SK-N-SH (cell line): ENCODE measurements at regions not wholly inside any gene's neighbourhood (a gene's known extent, or its start where the extent isn't known, plus 50 kb on each side); places are given as distances from the start of the nearest gene placed in this dataset.

Experiments
- CTCF ChIA-PET: fragments of 300-600, 350-600 bp; formaldehyde crosslinking; extraction: SDS; loops from one replicate; lab custom pipeline; 2021; lab: Yijun Ruan, JAX
- POLR2A ChIA-PET: fragments of 350-600 bp; sonication (Branson Sonifier 250); formaldehyde crosslinking; extraction: SDS; loops from one replicate; lab custom pipeline; 2020; ENCODE audit warnings: antibody characterized with exemption, inconsistent platforms; lab: Yijun Ruan, JAX
- DNase-seq: peaks from one replicate; pipeline ENCODE4 v3.0.0; 2012
- H2AFZ ChIP-seq: fragments of 200-600 bp; sonication (generic); 2 replicates; pipeline ENCODE4 v1.8.1; 2016; ENCODE audit warnings: antibody characterized with exemption, mild to moderate bottlenecking, low read depth
- H3F3A ChIP-seq: fragments of 200-600 bp; sonication (generic); replicated peaks from 2 replicates; pipeline ENCODE3; 2016; ENCODE audit warnings: antibody characterized with exemption, mild to moderate bottlenecking; ENCODE audit not compliant: insufficient read depth
- H3K27ac ChIP-seq, 2 experiments: fragments of 200-500 bp in 1 of 2; fragments of 200-600 bp in 1 of 2; sonication (Bioruptor generic) in 1 of 2; sonication (generic), shearing (Covaris generic) in 1 of 2; 2 replicates each; pipeline versions ENCODE4 v1.5.1 to v1.6.1; 2014 to 2016; ENCODE audit warnings: low read depth in 2 of 2, inconsistent platforms in 1 of 2, low read length in 1 of 2, mild to moderate bottlenecking in 1 of 2, mixed read lengths in 1 of 2
- H3K27me3 ChIP-seq: fragments of 200-600 bp; sonication (generic), shearing (Covaris generic); 2 replicates; pipeline ENCODE4 v1.6.1; 2016; ENCODE audit warnings: mixed run types; ENCODE audit not compliant: insufficient read depth
- H3K36me3 ChIP-seq, 2 experiments: fragments of 200-500 bp in 1 of 2; fragments of 200-600 bp in 1 of 2; sonication (Bioruptor generic) in 1 of 2; sonication (generic) in 1 of 2; replicated peaks in 1 of 2; 2 replicates each; pipeline versions ENCODE3 to v1.5.1; 2014 to 2016; ENCODE audit warnings: low read length in 1 of 2, mild to moderate bottlenecking in 1 of 2; ENCODE audit not compliant: insufficient read depth in 2 of 2, control insufficient read depth in 1 of 2
- H3K4me1 ChIP-seq, 2 experiments: fragments of 200-500 bp in 1 of 2; fragments of 200-600 bp in 1 of 2; sonication (Bioruptor generic) in 1 of 2; sonication (generic), shearing (Covaris generic) in 1 of 2; 2 replicates each; pipeline versions ENCODE4 v1.5.1 to v1.6.1; 2014 to 2016; ENCODE audit warnings: low read depth in 1 of 2, low read length in 1 of 2, mixed run types in 1 of 2; ENCODE audit not compliant: insufficient read depth in 2 of 2, control insufficient read depth in 1 of 2
- H3K4me2 ChIP-seq: fragments of 200-600 bp; sonication (generic), shearing (Covaris generic); 2 replicates; pipeline ENCODE4 v1.6.1; 2017; ENCODE audit warnings: mixed run types
- H3K4me3 ChIP-seq, 2 experiments: fragments of 200-500 bp in 1 of 2; fragments of 200-600 bp in 1 of 2; sonication (Bioruptor generic) in 1 of 2; sonication (generic), shearing (Covaris generic) in 1 of 2; 2 replicates each; pipeline versions ENCODE4 v1.5.1 to v1.8.1; 2014 to 2016; ENCODE audit warnings: low read depth in 2 of 2, inconsistent platforms in 1 of 2, low read length in 1 of 2, mild to moderate bottlenecking in 1 of 2, mixed read lengths in 1 of 2, moderate library complexity in 1 of 2
- H3K79me2 ChIP-seq: fragments of 200-600 bp; sonication (generic); 2 replicates; pipeline ENCODE4 v1.8.1; 2017; ENCODE audit warnings: mild to moderate bottlenecking; ENCODE audit not compliant: insufficient read depth
- H3K9ac ChIP-seq: fragments of 200-600 bp; sonication (generic); 2 replicates; pipeline ENCODE4 v1.6.1; 2017; ENCODE audit warnings: mixed run types
- H3K9me2 ChIP-seq: fragments of 200-600 bp; sonication (generic); 2 replicates; pipeline ENCODE4 v1.6.1; 2017; ENCODE audit warnings: mixed run types
- H3K9me3 ChIP-seq: fragments of 200-600 bp; sonication (generic); 2 replicates; pipeline ENCODE4 v1.6.1; 2017; ENCODE audit warnings: mixed run types, mild to moderate bottlenecking, moderate library complexity
- H4K20me1 ChIP-seq: fragments of 200-600 bp; sonication (generic); 2 replicates; pipeline ENCODE4 v1.6.1; 2017; ENCODE audit warnings: mild to moderate bottlenecking, mixed run types; ENCODE audit not compliant: insufficient read depth
- ELF1 ChIP-seq: IDR thresholded peaks from 2 replicates; pipeline ENCODE4 v1.4.0; 2012
- EZH2phosphoT487 ChIP-seq: fragments of 200-600 bp; sonication (generic); IDR thresholded peaks from 2 replicates; pipeline ENCODE4 v1.6.1; 2017; ENCODE audit warnings: low read depth, mixed run types, mild to moderate bottlenecking, antibody characterized with exemption, moderate library complexity, borderline replicate concordance
- FOXM1 ChIP-seq: IDR thresholded peaks from 2 replicates; pipeline ENCODE4 v1.4.0; 2012; ENCODE audit warnings: low read depth, mild to moderate bottlenecking
- GABPA ChIP-seq: IDR thresholded peaks from 2 replicates; pipeline ENCODE4 v1.4.0; 2012; ENCODE audit warnings: low read depth, mild to moderate bottlenecking
- NRF1 ChIP-seq: IDR thresholded peaks from 2 replicates; pipeline ENCODE4 v1.6.1; 2012; ENCODE audit warnings: low read depth, mild to moderate bottlenecking, low read length
- RAD21 ChIP-seq: IDR thresholded peaks from 2 replicates; pipeline ENCODE4 v1.6.1; 2012; ENCODE audit warnings: mild to moderate bottlenecking, low read length
- RCOR1 ChIP-seq: fragments of 150-350 bp; IDR thresholded peaks from 2 replicates; pipeline ENCODE4 v1.6.1; 2017; ENCODE audit warnings: antibody characterized with exemption, low read length
- REST ChIP-seq: IDR thresholded peaks from 2 replicates; pipeline ENCODE4 v1.6.1; 2012; ENCODE audit warnings: mild to moderate bottlenecking, low read depth, low read length, moderate library complexity
- RFX5 ChIP-seq: IDR thresholded peaks from 2 replicates; pipeline ENCODE4 v1.6.1; 2012; ENCODE audit warnings: mild to moderate bottlenecking, improper control_type of control experiment, low read length
- SIN3A ChIP-seq: IDR thresholded peaks from 2 replicates; pipeline ENCODE4 v1.6.1; 2012; ENCODE audit warnings: low read depth, mild to moderate bottlenecking, low read length, moderate library complexity, borderline replicate concordance
- TAF1 ChIP-seq: IDR thresholded peaks from 2 replicates; pipeline ENCODE4 v1.6.1; 2012; ENCODE audit warnings: low read depth, mild to moderate bottlenecking, low read length, moderate library complexity, borderline replicate concordance
- TCF12 ChIP-seq: IDR thresholded peaks from 2 replicates; pipeline ENCODE4 v1.4.0; 2012
- TEAD4 ChIP-seq: IDR thresholded peaks from 2 replicates; pipeline ENCODE4 v1.4.0; 2012; ENCODE audit warnings: mild to moderate bottlenecking, borderline replicate concordance; ENCODE audit not compliant: insufficient read depth
- USF1 ChIP-seq: IDR thresholded peaks from 2 replicates; pipeline ENCODE4 v1.4.0; 2012; ENCODE audit warnings: low read depth, borderline replicate concordance
- YY1 ChIP-seq: IDR thresholded peaks from 2 replicates; pipeline ENCODE4 v1.4.0; 2012; ENCODE audit warnings: low read depth, mild to moderate bottlenecking
- WGBS: methylation state at CpG from one replicate; pipeline ENCODE4 v1.1.6; 2017; ENCODE audit warnings: low lambda C conversion rate; 5-methylcytosine and 5-hydroxymethylcytosine counted together
- TF ChIP-seq, protein P1 (sequence below): IDR thresholded peaks from 2 replicates; pipeline ENCODE4 v1.4.0; 2012; ENCODE audit warnings: low read depth, borderline replicate concordance

GRCh38 chr6:71599359-71599758 lies 287.0 kb upstream of the RIMS1 start:
- H3K36me3 ChIP-seq, result no peaks in the 10 kb centered on the region
- POLR2A ChIA-PET, result no interaction called here
- H3F3A ChIP-seq, result no peaks in the 10 kb centered on the region
- no peaks in the 10 kb centered on the region for H3K79me2 ChIP-seq
- no peaks in the 10 kb centered on the region for H3K27me3 ChIP-seq
- H3K27ac ChIP-seq, result no peak overlapping the region
- no peak overlapping the region for H3K4me2 ChIP-seq
- no peaks in the 10 kb centered on the region for H4K20me1 ChIP-seq
- H2AFZ ChIP-seq, result no peak overlapping the region
- no peaks in the 10 kb centered on the region; a peak in 1 of 4 replicates for H3K4me1 ChIP-seq
- CTCF ChIA-PET, result interaction anchor here (2.4 kb wide), 1 partner anchor 22 kb away, joined by 5 read pairs; no protein-coding TSS in a partner anchor
- TF ChIP-seq TEAD4, result no peak
- no peak for TF ChIP-seq FOXM1
- no peak for TF ChIP-seq GABPA
- no peak for TF ChIP-seq YY1
- no peak for DNase-seq
- no peaks in the 10 kb centered on the region for H3K9me3 ChIP-seq
- H3K4me3 ChIP-seq, result no peak overlapping the region
- H3K9ac ChIP-seq, result no peak overlapping the region
- H3K9me2 ChIP-seq, result no peaks in the 10 kb centered on the region

GRCh38 chr6:71602385-71603007 lies 283.9 kb upstream of the RIMS1 start:
- Histone ChIP-seq H4K20me1 (no peaks in the 10 kb centered on the region), H3K27me3 (no peaks in the 10 kb centered on the region), H3K36me3 (no peaks in the 10 kb centered on the region), H3K9me3 (no peaks in the 10 kb centered on the region), H3K9ac (no peak overlapping the region), H2AFZ (no peak overlapping the region), H3F3A (no peaks in the 10 kb centered on the region), H3K4me3 (no peak overlapping the region), H3K9me2 (no peaks in the 10 kb centered on the region), H3K27ac (no peak overlapping the region), H3K79me2 (no peaks in the 10 kb centered on the region), H3K4me2 (no peak overlapping the region), H3K4me1 (no peaks in the 10 kb centered on the region; a peak in 1 of 4 replicates)
- no peak for DNase-seq
- ChIA-PET POLR2A (no interaction called here), CTCF (no interaction called here)
- WGBS, result 45% methylated on average over 2 of the region's 2 CpGs
- TF ChIP-seq, protein P1, sequence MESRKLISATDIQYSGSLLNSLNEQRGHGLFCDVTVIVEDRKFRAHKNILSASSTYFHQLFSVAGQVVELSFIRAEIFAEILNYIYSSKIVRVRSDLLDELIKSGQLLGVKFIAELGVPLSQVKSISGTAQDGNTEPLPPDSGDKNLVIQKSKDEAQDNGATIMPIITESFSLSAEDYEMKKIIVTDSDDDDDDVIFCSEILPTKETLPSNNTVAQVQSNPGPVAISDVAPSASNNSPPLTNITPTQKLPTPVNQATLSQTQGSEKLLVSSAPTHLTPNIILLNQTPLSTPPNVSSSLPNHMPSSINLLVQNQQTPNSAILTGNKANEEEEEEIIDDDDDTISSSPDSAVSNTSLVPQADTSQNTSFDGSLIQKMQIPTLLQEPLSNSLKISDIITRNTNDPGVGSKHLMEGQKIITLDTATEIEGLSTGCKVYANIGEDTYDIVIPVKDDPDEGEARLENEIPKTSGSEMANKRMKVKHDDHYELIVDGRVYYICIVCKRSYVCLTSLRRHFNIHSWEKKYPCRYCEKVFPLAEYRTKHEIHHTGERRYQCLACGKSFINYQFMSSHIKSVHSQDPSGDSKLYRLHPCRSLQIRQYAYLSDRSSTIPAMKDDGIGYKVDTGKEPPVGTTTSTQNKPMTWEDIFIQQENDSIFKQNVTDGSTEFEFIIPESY, result no peak
- no peak for TF ChIP-seq RCOR1
- TF ChIP-seq TCF12, result no peak
- TF ChIP-seq USF1, result no peak
- no peak for TF ChIP-seq REST
- no peak for TF ChIP-seq TAF1
- TF ChIP-seq ELF1, result no peak
- TF ChIP-seq SIN3A, result no peak
- no peak for TF ChIP-seq RAD21
- no peak for TF ChIP-seq NRF1
- no peak for TF ChIP-seq RFX5
- no peak for TF ChIP-seq EZH2phosphoT487
